Liver (tissue), 3 donors: ENCODE measurements at regions not wholly inside any gene's neighbourhood (a gene's known extent, or its start where the extent isn't known, plus 50 kb on each side); places are given as distances from the start of the nearest gene placed in this dataset.

Experiments used
- ATF3 ChIP-seq: IDR thresholded peaks from 2 replicates; pipeline ENCODE4 v1.6.1; 2016; ENCODE audit warnings: antibody characterized with exemption
- EGR1 ChIP-seq, 2 donors: IDR thresholded peaks; 2 replicates each; pipeline ENCODE4 v1.6.1; 2016 to 2018; ENCODE audit warnings: antibody characterized with exemption in 2 of 2, low read depth in 2 of 2
- FOXA1 ChIP-seq: IDR thresholded peaks from 2 replicates; pipeline ENCODE4 v1.6.1; 2016; ENCODE audit warnings: antibody characterized with exemption
- GABPA ChIP-seq, 2 donors: IDR thresholded peaks in 1 of 2; conservative IDR thresholded peaks in 1 of 2; 2 replicates each; pipeline ENCODE4 v1.6.1; 2016; ENCODE audit warnings: antibody characterized with exemption in 2 of 2, mild to moderate bottlenecking in 1 of 2, moderate library complexity in 1 of 2
- JUND ChIP-seq, 2 donors: IDR thresholded peaks; 2 replicates each; pipeline ENCODE4 v1.6.1; 2016; ENCODE audit warnings: antibody characterized with exemption in 2 of 2
- MAX ChIP-seq: IDR thresholded peaks from 2 replicates; pipeline ENCODE4 v1.6.1; 2016; ENCODE audit warnings: antibody characterized with exemption
- RAD21 ChIP-seq, 2 donors: IDR thresholded peaks; 2 replicates each; pipeline ENCODE4 v1.6.1; 2016; ENCODE audit warnings: antibody characterized with exemption in 2 of 2, mild to moderate bottlenecking in 2 of 2
- RXRA ChIP-seq, 2 donors: IDR thresholded peaks; 2 replicates each; pipeline ENCODE4 v1.6.1; 2017 to 2018; ENCODE audit warnings: antibody characterized with exemption in 2 of 2, mild to moderate bottlenecking in 1 of 2
- SP1 ChIP-seq: IDR thresholded peaks from 2 replicates; pipeline ENCODE4 v1.6.1; 2018; ENCODE audit warnings: antibody characterized with exemption, mild to moderate bottlenecking
- TAF1 ChIP-seq: conservative IDR thresholded peaks from 2 replicates; pipeline ENCODE4 v1.6.1; 2016; ENCODE audit warnings: antibody characterized with exemption, mild to moderate bottlenecking
- YY1 ChIP-seq: IDR thresholded peaks from 2 replicates; pipeline ENCODE4 v1.6.1; 2016; ENCODE audit warnings: antibody characterized with exemption, mild to moderate bottlenecking
- TF ChIP-seq, protein P1 (sequence below): fragments of 150-350 bp; IDR thresholded peaks from 2 replicates; pipeline ENCODE4 v1.5.1; 2017; ENCODE audit warnings: improper control_type of control experiment, low read depth, low read length; ENCODE audit not compliant: missing input control
- TF ChIP-seq, protein P2 (sequence below): IDR thresholded peaks from 2 replicates; pipeline ENCODE4 v1.6.1; 2016; ENCODE audit warnings: antibody characterized with exemption, mild to moderate bottlenecking
- TF ChIP-seq, protein P3 (sequence below): IDR thresholded peaks from 2 replicates; pipeline ENCODE4 v1.6.1; 2016; ENCODE audit warnings: antibody characterized with exemption
- donor health status: healthy.
- donor health status: healthy.

DNA sequence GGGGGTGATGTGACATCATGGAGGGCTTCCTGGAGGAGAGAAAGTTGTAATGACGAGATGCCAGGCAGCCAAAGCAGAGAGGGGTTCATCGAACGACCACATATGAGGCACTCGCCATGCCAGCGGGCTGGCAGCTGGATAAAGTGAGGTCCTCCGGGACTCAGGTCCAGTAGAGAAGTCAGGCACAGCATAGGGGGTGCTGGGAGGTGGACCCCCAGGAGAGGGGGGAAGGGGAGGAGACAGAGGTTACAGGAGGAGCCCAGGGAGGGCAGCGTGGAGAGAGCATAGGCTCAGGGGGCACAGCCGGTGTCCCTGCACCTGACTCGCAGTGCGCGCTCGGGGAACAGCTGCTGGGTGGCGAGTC is 174.7 kb downstream of the BMP7 start:
- TF ChIP-seq ATF3 (no peak), MAX (no peak), GABPA (IDR thresholded peaks at IDR 0.05 in 1 of 2, conservative IDR thresholded peaks at IDR 0.05 in 1 of 2) (no peak), TAF1 (no peak), JUND (IDR thresholded peaks at IDR 0.05) (no peak), YY1 (no peak), RAD21 (IDR thresholded peaks at IDR 0.05) (no peak), RXRA (IDR thresholded peaks at IDR 0.05) (no peak), SP1 (no peak), FOXA1 (no peak), EGR1 (IDR thresholded peaks at IDR 0.05; ENCODE audit: low read depth in 2 of 2) (no peak)
- TF ChIP-seq, protein P1, sequence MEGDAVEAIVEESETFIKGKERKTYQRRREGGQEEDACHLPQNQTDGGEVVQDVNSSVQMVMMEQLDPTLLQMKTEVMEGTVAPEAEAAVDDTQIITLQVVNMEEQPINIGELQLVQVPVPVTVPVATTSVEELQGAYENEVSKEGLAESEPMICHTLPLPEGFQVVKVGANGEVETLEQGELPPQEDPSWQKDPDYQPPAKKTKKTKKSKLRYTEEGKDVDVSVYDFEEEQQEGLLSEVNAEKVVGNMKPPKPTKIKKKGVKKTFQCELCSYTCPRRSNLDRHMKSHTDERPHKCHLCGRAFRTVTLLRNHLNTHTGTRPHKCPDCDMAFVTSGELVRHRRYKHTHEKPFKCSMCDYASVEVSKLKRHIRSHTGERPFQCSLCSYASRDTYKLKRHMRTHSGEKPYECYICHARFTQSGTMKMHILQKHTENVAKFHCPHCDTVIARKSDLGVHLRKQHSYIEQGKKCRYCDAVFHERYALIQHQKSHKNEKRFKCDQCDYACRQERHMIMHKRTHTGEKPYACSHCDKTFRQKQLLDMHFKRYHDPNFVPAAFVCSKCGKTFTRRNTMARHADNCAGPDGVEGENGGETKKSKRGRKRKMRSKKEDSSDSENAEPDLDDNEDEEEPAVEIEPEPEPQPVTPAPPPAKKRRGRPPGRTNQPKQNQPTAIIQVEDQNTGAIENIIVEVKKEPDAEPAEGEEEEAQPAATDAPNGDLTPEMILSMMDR: no peak
- TF ChIP-seq, protein P2, sequence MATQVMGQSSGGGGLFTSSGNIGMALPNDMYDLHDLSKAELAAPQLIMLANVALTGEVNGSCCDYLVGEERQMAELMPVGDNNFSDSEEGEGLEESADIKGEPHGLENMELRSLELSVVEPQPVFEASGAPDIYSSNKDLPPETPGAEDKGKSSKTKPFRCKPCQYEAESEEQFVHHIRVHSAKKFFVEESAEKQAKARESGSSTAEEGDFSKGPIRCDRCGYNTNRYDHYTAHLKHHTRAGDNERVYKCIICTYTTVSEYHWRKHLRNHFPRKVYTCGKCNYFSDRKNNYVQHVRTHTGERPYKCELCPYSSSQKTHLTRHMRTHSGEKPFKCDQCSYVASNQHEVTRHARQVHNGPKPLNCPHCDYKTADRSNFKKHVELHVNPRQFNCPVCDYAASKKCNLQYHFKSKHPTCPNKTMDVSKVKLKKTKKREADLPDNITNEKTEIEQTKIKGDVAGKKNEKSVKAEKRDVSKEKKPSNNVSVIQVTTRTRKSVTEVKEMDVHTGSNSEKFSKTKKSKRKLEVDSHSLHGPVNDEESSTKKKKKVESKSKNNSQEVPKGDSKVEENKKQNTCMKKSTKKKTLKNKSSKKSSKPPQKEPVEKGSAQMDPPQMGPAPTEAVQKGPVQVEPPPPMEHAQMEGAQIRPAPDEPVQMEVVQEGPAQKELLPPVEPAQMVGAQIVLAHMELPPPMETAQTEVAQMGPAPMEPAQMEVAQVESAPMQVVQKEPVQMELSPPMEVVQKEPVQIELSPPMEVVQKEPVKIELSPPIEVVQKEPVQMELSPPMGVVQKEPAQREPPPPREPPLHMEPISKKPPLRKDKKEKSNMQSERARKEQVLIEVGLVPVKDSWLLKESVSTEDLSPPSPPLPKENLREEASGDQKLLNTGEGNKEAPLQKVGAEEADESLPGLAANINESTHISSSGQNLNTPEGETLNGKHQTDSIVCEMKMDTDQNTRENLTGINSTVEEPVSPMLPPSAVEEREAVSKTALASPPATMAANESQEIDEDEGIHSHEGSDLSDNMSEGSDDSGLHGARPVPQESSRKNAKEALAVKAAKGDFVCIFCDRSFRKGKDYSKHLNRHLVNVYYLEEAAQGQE: no peak
- TF ChIP-seq, protein P3, sequence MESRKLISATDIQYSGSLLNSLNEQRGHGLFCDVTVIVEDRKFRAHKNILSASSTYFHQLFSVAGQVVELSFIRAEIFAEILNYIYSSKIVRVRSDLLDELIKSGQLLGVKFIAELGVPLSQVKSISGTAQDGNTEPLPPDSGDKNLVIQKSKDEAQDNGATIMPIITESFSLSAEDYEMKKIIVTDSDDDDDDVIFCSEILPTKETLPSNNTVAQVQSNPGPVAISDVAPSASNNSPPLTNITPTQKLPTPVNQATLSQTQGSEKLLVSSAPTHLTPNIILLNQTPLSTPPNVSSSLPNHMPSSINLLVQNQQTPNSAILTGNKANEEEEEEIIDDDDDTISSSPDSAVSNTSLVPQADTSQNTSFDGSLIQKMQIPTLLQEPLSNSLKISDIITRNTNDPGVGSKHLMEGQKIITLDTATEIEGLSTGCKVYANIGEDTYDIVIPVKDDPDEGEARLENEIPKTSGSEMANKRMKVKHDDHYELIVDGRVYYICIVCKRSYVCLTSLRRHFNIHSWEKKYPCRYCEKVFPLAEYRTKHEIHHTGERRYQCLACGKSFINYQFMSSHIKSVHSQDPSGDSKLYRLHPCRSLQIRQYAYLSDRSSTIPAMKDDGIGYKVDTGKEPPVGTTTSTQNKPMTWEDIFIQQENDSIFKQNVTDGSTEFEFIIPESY: no peak
